A673 (cell line): ENCODE measurements at regions not wholly inside any gene's neighbourhood (a gene's known extent, or its start where the extent isn't known, plus 50 kb on each side); places are given as distances from the start of the nearest gene placed in this dataset.

Source experiments
- CTCF ChIP-seq: fragments of 300-800, 200-600 bp; sonication (generic); conservative IDR thresholded peaks from 2 replicates; pipeline ENCODE4 v1.5.1; 2017; ENCODE audit warnings: low read depth, mild to moderate bottlenecking, antibody characterized with exemption, low read length, moderate library complexity, mixed read lengths
- EZH2 ChIP-seq: fragments of 200-600 bp; sonication (generic); IDR thresholded peaks from 2 replicates; pipeline ENCODE4 v1.6.1; 2017; ENCODE audit warnings: borderline replicate concordance, low read depth, mild to moderate bottlenecking, mixed read lengths, antibody characterized with exemption, low read length; ENCODE audit not compliant: poor library complexity, severe bottlenecking

GRCh38 chr13:82407321-82407720 lies 1475.0 kb downstream of the SLITRK1 start:
- TF ChIP-seq CTCF = no peak
- no peak for TF ChIP-seq EZH2
